ENCODE measurements at regions not wholly inside any gene's neighbourhood (a gene's known extent, or its start where the extent isn't known, plus 50 kb on each side); places are given as distances from the start of the nearest gene placed in this dataset.
A peak's percentile ranks its signal among the peaks of the same experiment; 100 is the strongest.
"Not testable (repeated sequence)": the region's sequence is repeated elsewhere in the genome, so short reads cannot be mapped to it uniquely, and the experiment has no call there.

- peak; percentile 35 for DNase-seq (ENCODE audit: low spot score)
Observed at GRCh38 chr16:7278636-7279035, 54.0 kb upstream of the RBFOX1 start.

GRCh38 chr16:7272567-7273158, 60.0 kb upstream of the RBFOX1 start:
- no peak for DNase-seq (ENCODE audit: low spot score)

GRCh38 chr16:7271486-7271885, 61.2 kb upstream of the RBFOX1 start:
- DNase-seq (ENCODE audit: low spot score): no peak

GRCh38 chr16:7270823-7271222, 61.8 kb upstream of the RBFOX1 start:
- DNase-seq (ENCODE audit: low spot score): no peak

- DNase-seq (ENCODE audit: low spot score): no peak
Observed at GRCh38 chr16:7270006-7270405, 62.6 kb upstream of the RBFOX1 start.

- DNase-seq (ENCODE audit: low spot score): peak; percentile 48
Observed at GRCh38 chr16:7268182-7268581, 64.5 kb upstream of the RBFOX1 start.

- DNase-seq (ENCODE audit: low spot score): no peak
Observed at GRCh38 chr16:7257016-7257415, 75.6 kb upstream of the RBFOX1 start.

- DNase-seq (ENCODE audit: low spot score): no peak
Observed at GRCh38 chr16:7246578-7246977, 86.1 kb upstream of the RBFOX1 start.

- no peak for DNase-seq (ENCODE audit: low spot score)
Observed at GRCh38 chr16:7239547-7239946, 93.1 kb upstream of the RBFOX1 start.

GRCh38 chr16:7236824-7237410, 95.7 kb upstream of the RBFOX1 start:
- peak; percentile 23 for DNase-seq (ENCODE audit: low spot score)

- no peak for DNase-seq (ENCODE audit: low spot score)
Observed at GRCh38 chr16:7233975-7234374, 98.7 kb upstream of the RBFOX1 start.

GRCh38 chr16:7231762-7232161, 100.9 kb upstream of the RBFOX1 start:
- no peak for DNase-seq (ENCODE audit: low spot score)

- not testable (repeated sequence) for DNase-seq (ENCODE audit: low spot score)
Observed at GRCh38 chr16:7229433-7230218, 103.0 kb upstream of the RBFOX1 start.

- DNase-seq (ENCODE audit: low spot score): no peak
Observed at GRCh38 chr16:7227229-7227721, 105.4 kb upstream of the RBFOX1 start.

GRCh38 chr16:7221157-7221556, 111.5 kb upstream of the RBFOX1 start:
- no peak for DNase-seq (ENCODE audit: low spot score)

GRCh38 chr16:7218936-7219335, 113.7 kb upstream of the RBFOX1 start:
- peak; percentile 9 for DNase-seq (ENCODE audit: low spot score)

GRCh38 chr16:7217797-7218196, 114.8 kb upstream of the RBFOX1 start:
- no peak for DNase-seq (ENCODE audit: low spot score)

GRCh38 chr16:7216719-7217118, 115.9 kb upstream of the RBFOX1 start:
- DNase-seq (ENCODE audit: low spot score): no peak

- DNase-seq (ENCODE audit: low spot score): no peak
Observed at GRCh38 chr16:7211781-7212180, 120.9 kb upstream of the RBFOX1 start.

GRCh38 chr16:7209598-7209997, 123.0 kb upstream of the RBFOX1 start:
- peak; percentile 21 for DNase-seq (ENCODE audit: low spot score)

GRCh38 chr16:7206469-7206868, 126.2 kb upstream of the RBFOX1 start:
- no peak for DNase-seq (ENCODE audit: low spot score)

GRCh38 chr16:7200320-7200719, 132.3 kb upstream of the RBFOX1 start:
- DNase-seq (ENCODE audit: low spot score): peak; percentile 7

GRCh38 chr16:7185689-7186088, 147.0 kb upstream of the RBFOX1 start:
- DNase-seq (ENCODE audit: low spot score): no peak

Data from Ammon's horn (tissue), 1 donor.